ENCODE measurements at regions not wholly inside any gene's neighbourhood (a gene's known extent, or its start where the extent isn't known, plus 50 kb on each side); places are given as distances from the start of the nearest gene placed in this dataset.

DNA sequence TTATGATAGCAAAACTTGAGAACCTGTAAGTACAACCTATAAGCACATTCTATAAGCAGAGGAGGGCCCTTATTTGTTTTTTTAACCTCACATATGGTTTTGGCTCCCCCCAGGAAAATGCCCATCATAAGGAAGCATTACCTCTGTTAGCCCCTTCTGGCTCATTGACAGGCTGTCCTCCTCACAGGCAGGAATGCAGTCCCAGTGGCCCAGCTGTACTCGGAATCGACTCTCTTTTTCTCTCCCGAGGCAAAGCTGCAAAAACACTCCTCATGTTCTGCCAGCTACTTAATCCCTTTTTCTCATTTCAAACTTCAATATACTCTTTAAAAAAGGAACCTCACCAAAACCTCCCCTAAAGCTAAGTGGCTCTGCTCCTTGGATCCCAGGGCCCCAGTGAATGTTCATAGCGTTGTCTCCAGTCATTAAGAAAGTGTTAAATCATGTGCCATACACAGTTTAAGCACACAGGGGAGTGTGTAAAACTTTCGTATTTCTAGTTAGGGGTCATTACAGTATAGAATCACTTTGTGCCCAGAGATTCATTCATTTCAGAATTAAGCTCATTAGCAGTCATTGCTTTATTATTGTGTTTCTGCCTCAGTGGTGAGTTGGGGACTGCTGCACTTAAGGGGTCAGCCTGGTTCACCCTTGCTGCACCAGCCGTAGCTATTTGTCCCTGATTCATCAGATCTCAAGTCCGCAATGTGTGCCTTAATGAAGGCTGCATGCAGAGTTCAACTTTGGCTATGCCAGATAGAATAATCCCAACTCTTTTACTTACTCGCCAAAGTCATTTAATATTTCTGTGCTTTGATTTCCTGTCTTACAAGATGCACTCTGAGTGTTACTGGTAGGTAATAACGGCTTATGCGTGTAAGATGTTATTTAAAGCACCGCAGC, 57.6 kb downstream of the JRKL start:
- H3K36me3 Mint-ChIP-seq (ENCODE audit: low read depth): no peaks in the 10 kb centered on the region
- H3K4me3 Mint-ChIP-seq: no peak overlapping the region
- peaks cover 20% of the 10 kb centered on the region for H3K27me3 Mint-ChIP-seq (ENCODE audit: low read depth)
- no peaks in the 10 kb centered on the region for H3K9me3 Mint-ChIP-seq
- no peaks in the 10 kb centered on the region for H3K4me1 Mint-ChIP-seq (ENCODE audit: low read depth)
- no peak overlapping the region for H3K27ac Mint-ChIP-seq
- DNase-seq (ENCODE audit: low spot score): no peak

GRCh38 chr11:96448225-96448624, 58.4 kb downstream of the JRKL start:
- H3K36me3 Mint-ChIP-seq (ENCODE audit: low read depth): no peaks in the 10 kb centered on the region
- no peak overlapping the region for H3K27ac Mint-ChIP-seq

GRCh38 chr11:96456111-96456510, 66.3 kb downstream of the JRKL start:
- no peak overlapping the region for H3K27ac Mint-ChIP-seq
- no peak overlapping the region for H3K4me3 Mint-ChIP-seq
- no peaks in the 10 kb centered on the region for H3K36me3 Mint-ChIP-seq (ENCODE audit: low read depth)

More at GRCh38 chr11:96448225-96448624, 58.4 kb downstream of the JRKL start:
- H3K4me3 Mint-ChIP-seq: no peak overlapping the region
- H3K27me3 Mint-ChIP-seq (ENCODE audit: low read depth): peaks cover 17% of the 10 kb centered on the region
- no peaks in the 10 kb centered on the region for H3K9me3 Mint-ChIP-seq
- H3K4me1 Mint-ChIP-seq (ENCODE audit: low read depth): no peaks in the 10 kb centered on the region
- DNase-seq (ENCODE audit: low spot score): no peak

GRCh38 chr11:96459751-96460150, 69.9 kb downstream of the JRKL start:
- Mint-ChIP-seq H3K4me3 (no peak overlapping the region), H3K4me1 (ENCODE audit: low read depth) (peaks cover 3% of the 10 kb centered on the region), H3K27ac (no peak overlapping the region), H3K27me3 (ENCODE audit: low read depth) (peaks cover 4% of the 10 kb centered on the region), H3K36me3 (ENCODE audit: low read depth) (no peaks in the 10 kb centered on the region), H3K9me3 (no peaks in the 10 kb centered on the region)
- DNase-seq (ENCODE audit: low spot score): no peak

More at GRCh38 chr11:96456111-96456510, 66.3 kb downstream of the JRKL start:
- Mint-ChIP-seq H3K9me3 (no peaks in the 10 kb centered on the region), H3K4me1 (ENCODE audit: low read depth) (no peaks in the 10 kb centered on the region), H3K27me3 (ENCODE audit: low read depth) (peaks cover under 1% of the 10 kb centered on the region)
- no peak for DNase-seq (ENCODE audit: low spot score)

DNA sequence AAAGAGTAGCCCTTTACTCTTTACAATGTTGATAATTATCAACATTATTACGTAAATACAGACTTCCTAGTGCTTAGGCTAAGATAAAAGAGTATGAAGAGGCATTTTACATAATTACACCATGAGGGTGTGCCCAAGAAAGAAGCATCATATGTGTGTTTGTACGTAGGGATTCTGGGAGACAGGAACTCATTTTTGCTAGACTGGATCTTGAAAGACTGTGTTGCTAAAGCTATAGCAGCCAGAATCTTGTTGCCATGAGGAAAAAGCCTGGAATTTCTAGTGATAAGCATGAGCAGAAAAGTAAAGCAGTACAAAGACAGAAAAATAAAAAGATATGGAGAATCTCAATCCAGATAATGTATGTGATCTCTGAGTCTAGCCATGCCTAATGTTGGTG, 72.1 kb downstream of the JRKL start:
- Mint-ChIP-seq H3K27ac (no peak overlapping the region), H3K9me3 (no peaks in the 10 kb centered on the region), H3K36me3 (ENCODE audit: low read depth) (no peaks in the 10 kb centered on the region), H3K4me3 (no peak overlapping the region), H3K27me3 (ENCODE audit: low read depth) (peaks cover 4% of the 10 kb centered on the region), H3K4me1 (ENCODE audit: low read depth) (peaks cover 3% of the 10 kb centered on the region)
- no peak for DNase-seq (ENCODE audit: low spot score)

DNA sequence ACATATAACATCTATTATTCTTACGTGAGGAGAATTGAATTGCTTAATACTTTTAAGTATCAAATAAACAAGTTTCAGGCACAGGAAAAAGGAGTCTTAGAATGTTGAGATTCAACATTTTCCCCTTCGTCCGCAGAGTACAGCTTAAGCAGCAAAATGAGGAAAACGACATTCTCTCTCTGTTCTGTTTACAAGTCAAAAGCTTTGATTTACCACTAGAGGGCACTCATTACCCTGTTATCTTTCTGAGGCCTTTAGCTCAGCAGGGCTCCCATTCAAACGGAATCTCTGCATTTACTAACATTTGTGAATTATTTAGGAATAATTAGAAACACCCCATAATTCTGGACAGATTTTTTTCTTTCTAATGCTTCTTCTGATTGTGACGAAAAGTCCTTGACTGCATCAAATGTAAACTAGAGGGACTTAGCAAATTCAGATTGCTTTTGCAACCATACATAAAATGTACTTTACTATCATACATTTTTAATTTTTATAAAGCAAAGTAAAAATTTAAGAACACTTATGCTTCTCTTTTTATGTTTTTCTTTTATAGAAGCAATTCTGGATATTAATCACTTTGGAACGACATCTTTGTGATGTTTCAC, 75.0 kb downstream of the JRKL start:
- Mint-ChIP-seq H3K9me3 (no peaks in the 10 kb centered on the region), H3K36me3 (ENCODE audit: low read depth) (no peaks in the 10 kb centered on the region), H3K27me3 (ENCODE audit: low read depth) (peaks cover 4% of the 10 kb centered on the region), H3K4me3 (no peak overlapping the region), H3K4me1 (ENCODE audit: low read depth) (peaks cover 3% of the 10 kb centered on the region), H3K27ac (no peak overlapping the region)
- no peak for DNase-seq (ENCODE audit: low spot score)

DNA sequence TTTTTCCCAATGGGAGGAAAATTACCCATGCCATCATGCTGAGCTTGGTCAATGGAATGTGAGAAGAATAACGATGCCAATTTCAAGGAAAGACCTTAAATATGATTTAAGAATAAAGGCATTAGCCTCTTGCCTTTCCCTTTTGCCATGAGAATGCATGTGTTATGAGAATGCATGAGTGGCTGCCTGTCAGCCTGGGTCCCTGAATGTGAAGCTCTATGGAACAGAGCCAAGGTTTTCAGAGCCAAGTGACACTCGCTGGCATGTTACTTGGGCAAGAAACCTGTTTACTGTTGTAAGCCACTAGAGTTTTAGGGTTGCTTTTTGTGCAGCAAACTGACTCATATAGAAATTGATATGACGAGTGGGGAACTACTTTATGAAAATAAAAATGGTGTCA, 75.7 kb downstream of the JRKL start:
- Mint-ChIP-seq H3K27ac (no peak overlapping the region), H3K4me1 (ENCODE audit: low read depth) (peaks cover 3% of the 10 kb centered on the region), H3K4me3 (no peak overlapping the region), H3K9me3 (no peaks in the 10 kb centered on the region), H3K27me3 (ENCODE audit: low read depth) (peaks cover 4% of the 10 kb centered on the region), H3K36me3 (ENCODE audit: low read depth) (no peaks in the 10 kb centered on the region)
- DNase-seq (ENCODE audit: low spot score): no peak

DNA sequence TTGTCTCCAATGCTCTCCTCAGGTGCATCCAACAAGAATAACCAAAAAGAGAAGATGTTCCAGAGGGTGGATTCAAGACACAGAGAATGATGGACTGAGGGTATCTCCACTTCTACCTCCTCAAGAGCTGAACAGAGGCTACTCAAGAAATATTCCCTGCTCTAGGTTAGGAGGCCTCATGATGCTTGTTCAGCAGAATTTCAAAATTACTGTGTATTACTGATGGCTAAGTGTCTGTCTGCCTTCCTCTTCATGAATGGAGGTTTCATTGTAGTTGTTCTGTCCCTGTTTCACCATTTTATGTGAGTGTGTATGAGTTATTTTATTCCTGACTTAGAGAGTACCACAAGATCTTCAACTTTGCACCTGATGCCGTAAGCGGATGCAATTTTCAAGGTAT, 76.8 kb downstream of the JRKL start:
- Mint-ChIP-seq H3K36me3 (ENCODE audit: low read depth) (no peaks in the 10 kb centered on the region), H3K4me3 (no peak overlapping the region), H3K27ac (no peak overlapping the region), H3K4me1 (ENCODE audit: low read depth) (peaks cover 3% of the 10 kb centered on the region), H3K27me3 (ENCODE audit: low read depth) (no peaks in the 10 kb centered on the region), H3K9me3 (no peaks in the 10 kb centered on the region)
- DNase-seq (ENCODE audit: low spot score): no peak

DNA sequence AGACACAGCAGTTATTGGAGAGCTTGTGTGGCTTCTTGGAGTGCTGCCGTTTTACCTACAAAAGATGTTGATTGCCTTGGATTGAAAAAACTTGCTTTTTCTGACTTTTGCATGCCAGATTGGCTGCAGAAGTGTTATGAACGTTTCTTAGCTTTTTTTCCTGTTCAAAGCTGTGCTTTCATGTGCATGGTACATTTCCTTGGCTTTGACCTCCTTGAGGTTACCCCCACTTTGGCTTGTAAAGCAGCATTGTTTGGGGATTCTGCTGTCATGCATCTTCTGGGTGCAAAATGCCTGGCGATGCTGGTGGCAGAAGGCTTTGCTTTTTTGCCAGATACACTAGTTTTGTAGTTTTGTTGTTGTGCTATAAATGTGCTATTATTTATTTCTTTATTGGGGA, 80.0 kb downstream of the JRKL start:
- Mint-ChIP-seq H3K9me3 (peaks cover 6% of the 10 kb centered on the region), H3K4me1 (ENCODE audit: low read depth) (no peaks in the 10 kb centered on the region), H3K4me3 (no peak overlapping the region), H3K27ac (no peak overlapping the region), H3K36me3 (ENCODE audit: low read depth) (no peaks in the 10 kb centered on the region), H3K27me3 (ENCODE audit: low read depth) (peaks cover 3% of the 10 kb centered on the region)
- no peak for DNase-seq (ENCODE audit: low spot score)

DNA sequence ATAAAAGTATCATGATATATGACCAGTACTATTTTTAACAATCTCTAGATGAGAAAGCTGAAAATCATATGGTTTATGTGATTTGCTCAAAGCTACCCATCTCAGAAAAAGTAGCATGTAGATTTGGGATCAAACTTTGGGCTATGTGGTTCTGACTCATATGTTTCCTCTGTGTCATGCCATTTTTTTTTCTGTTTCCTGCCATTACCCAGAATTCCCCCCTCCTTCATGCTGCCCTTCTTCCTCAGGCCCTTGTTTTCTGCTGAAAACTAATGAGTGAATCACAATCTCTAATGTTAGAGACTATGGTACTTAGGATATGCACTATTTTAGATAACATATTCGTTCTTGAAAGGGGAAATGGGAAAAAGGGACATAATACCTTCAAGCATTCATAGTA, 80.7 kb downstream of the JRKL start:
- no peak overlapping the region for H3K27ac Mint-ChIP-seq
- no peaks in the 10 kb centered on the region for H3K36me3 Mint-ChIP-seq (ENCODE audit: low read depth)
- no peak for DNase-seq (ENCODE audit: low spot score)
- H3K4me3 Mint-ChIP-seq: no peak overlapping the region
- no peaks in the 10 kb centered on the region for H3K4me1 Mint-ChIP-seq (ENCODE audit: low read depth)
- peaks cover 6% of the 10 kb centered on the region for H3K9me3 Mint-ChIP-seq
- H3K27me3 Mint-ChIP-seq (ENCODE audit: low read depth): peaks cover 3% of the 10 kb centered on the region

DNA sequence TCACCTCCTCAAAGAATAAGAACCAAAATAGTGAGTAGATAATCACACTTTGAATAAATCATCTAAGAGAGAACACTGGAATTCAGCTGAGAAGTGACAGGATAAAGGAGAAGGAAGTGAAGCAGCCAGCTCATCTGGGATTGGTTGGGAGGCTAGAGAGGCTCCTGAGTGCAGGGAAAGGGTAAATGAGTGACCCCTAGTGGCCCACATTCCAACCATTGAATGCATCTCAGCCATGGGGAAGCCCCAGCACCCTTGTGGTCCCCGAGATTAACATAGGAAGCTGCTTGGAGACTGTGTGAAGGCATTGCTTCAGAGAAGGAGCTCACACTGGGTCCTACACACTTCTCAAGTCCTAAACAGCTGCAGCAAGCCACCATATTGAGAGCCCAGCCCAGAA, 82.3 kb downstream of the JRKL start:
- Mint-ChIP-seq H3K4me3 (no peak overlapping the region), H3K9me3 (peaks cover 6% of the 10 kb centered on the region), H3K36me3 (ENCODE audit: low read depth) (no peaks in the 10 kb centered on the region), H3K27ac (no peak overlapping the region), H3K27me3 (ENCODE audit: low read depth) (peaks cover 3% of the 10 kb centered on the region), H3K4me1 (ENCODE audit: low read depth) (no peaks in the 10 kb centered on the region)
- DNase-seq (ENCODE audit: low spot score): no peak

- Mint-ChIP-seq H3K27me3 (ENCODE audit: low read depth) (peaks cover 3% of the 10 kb centered on the region), H3K4me1 (ENCODE audit: low read depth) (no peaks in the 10 kb centered on the region), H3K9me3 (peaks cover 6% of the 10 kb centered on the region), H3K4me3 (no peak overlapping the region), H3K27ac (no peak overlapping the region), H3K36me3 (ENCODE audit: low read depth) (no peaks in the 10 kb centered on the region)
- no peak for DNase-seq (ENCODE audit: low spot score)
These were observed 84.5 kb downstream of the JRKL start for GRCh38 chr11:96474263-96474662.

- no peaks in the 10 kb centered on the region for H3K9me3 Mint-ChIP-seq
- no peak overlapping the region for H3K4me3 Mint-ChIP-seq
- no peak for DNase-seq (ENCODE audit: low spot score)
- H3K27ac Mint-ChIP-seq: no peak overlapping the region
- H3K4me1 Mint-ChIP-seq (ENCODE audit: low read depth): no peaks in the 10 kb centered on the region
- no peaks in the 10 kb centered on the region for H3K36me3 Mint-ChIP-seq (ENCODE audit: low read depth)
- no peaks in the 10 kb centered on the region for H3K27me3 Mint-ChIP-seq (ENCODE audit: low read depth)
These were observed 91.4 kb downstream of the JRKL start for GRCh38 chr11:96481204-96481603.

DNA sequence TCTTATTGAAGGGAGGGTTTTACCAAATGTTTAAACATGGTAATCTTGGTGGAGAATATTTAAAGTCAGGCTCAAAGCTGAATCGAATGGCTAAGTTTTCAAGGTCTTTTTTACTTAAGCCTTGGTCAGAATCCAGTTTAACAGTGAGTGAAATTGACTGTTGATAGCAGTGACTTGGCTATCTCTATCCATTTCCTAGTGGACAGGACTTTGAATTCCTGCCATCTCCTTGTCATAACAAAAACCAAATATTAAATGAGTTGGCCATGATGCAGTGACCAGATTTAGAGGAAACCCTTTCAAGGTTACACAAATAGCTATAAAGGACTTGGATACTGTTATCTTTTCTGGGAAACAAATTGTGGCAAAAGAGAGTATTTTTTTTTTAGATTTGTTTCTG, 92.0 kb downstream of the JRKL start:
- Mint-ChIP-seq H3K27me3 (ENCODE audit: low read depth) (no peaks in the 10 kb centered on the region), H3K36me3 (ENCODE audit: low read depth) (no peaks in the 10 kb centered on the region), H3K4me1 (ENCODE audit: low read depth) (no peaks in the 10 kb centered on the region), H3K27ac (no peak overlapping the region), H3K9me3 (no peaks in the 10 kb centered on the region), H3K4me3 (no peak overlapping the region)
- no peak for DNase-seq (ENCODE audit: low spot score)

Data from T-helper 2 cell treated with Interferon-gamma antibody and Interleukin-4, amounts not matched to agents 5 μg/mL and 100 μg/mL, for 36 hours (primary cell).